ENCODE measurements at regions not wholly inside any gene's neighbourhood (a gene's known extent, or its start where the extent isn't known, plus 50 kb on each side); places are given as distances from the start of the nearest gene placed in this dataset.
"Not testable (repeated sequence)": the region's sequence is repeated elsewhere in the genome, so short reads cannot be mapped to it uniquely, and the experiment has no call there.

DNA sequence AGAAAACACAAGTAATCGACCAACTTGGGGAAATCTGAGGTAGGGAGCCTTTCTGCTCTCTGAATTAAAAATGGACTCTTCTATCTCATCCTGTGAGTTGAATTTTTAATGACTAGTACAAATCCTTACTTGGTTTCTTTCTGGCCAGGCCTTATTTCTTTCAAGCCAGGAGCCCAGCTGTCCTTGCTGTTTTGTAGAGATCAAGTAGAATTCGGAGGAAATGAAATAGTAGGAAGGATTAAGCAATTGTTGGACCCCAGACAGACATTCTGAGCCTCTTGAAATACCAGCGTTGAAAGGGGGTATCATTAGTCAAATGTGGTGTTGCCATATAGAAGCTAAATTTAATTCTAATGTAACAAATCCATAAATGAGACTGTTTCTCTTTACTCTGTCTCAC is 53.7 kb upstream of the SMIM15 start:
- no peak for DNase-seq

DNA sequence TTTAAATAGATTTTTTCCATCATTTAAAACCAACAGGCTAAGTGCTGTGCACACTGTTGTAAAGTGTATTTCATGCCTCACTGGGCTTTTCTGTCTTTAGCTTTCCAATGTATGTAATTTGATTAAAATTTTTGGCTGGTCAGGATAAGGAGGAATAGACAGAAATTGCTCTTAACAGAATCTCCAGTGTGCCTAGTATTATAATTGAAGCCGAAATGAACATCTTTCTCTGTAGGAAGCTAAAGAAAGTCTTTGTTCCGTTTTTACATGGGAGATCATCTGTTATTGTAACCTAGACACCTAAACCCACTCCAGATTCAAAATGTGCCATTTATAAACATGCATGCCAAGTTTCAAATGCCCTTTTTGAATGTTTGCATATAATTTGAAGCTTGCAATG is 54.5 kb upstream of the SMIM15 start:
- DNase-seq, result no peak

DNA sequence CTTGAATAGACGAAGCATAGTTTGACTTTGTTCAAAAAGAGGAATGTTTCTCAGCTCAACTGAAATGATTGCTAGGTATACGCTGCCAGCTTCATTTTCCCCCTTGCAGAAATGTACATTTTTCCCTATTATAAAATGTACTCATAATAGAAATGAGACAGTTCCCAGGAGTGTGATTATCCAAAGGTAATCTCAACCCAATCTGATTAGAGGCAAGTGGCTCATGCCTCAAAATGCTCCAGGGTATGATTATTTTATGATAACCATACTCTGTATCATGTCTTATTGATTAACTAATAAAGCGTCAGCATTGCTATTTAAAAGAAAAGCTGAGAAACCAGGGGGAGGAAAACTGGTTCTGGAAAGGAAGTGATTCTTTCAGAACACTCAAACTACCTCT is 54.9 kb upstream of the SMIM15 start:
- DNase-seq, result no peak

DNA sequence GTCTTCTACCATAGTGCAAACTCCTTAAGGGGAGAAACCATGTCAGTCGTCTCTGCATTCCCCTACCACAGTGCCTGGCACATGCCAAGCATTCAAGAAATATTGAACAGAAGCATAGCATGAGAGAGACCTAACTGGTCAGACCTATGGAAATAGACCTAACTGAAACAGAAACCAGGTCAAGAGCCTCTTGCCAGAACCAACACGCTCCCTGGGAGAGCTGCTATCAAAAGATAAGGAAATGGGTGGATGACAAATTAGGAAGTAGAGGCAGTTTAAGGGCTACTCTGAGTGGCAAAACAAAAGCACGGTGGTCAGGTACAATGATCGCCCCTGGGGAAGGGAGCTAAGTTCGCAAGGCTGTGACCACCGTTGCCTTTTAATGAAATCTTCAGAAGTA is 66.0 kb upstream of the SMIM15 start:
- DNase-seq, result no peak

DNA sequence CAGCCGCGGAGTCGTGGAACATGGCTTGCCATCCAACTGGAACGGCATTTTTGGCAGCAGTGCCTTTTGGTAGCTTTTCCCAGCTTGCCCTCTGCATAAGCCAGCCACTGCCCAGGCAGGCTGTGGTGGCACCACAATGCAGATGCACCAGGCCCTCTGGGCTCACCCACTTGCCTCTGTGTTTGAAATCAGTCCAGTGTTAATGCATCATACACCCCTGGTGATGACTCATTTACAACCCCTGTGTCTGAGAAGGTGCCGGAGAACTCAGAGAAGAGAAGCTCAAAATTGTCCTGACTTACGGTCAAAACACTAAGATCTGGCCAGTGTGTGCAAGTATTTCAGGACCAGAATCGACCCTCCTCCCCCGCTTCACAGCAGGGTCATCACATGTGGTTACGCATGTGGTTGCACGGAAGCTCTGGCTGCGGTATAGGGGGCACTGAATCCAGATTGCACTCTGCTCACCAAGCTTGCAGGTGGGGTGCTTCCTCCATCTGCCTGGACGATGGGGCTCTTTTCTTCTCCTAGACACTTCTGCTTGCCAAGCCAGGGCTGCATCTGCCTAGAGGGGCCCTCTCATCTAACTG is 66.5 kb upstream of the SMIM15 start:
- peak; percentile 47 for DNase-seq

DNA sequence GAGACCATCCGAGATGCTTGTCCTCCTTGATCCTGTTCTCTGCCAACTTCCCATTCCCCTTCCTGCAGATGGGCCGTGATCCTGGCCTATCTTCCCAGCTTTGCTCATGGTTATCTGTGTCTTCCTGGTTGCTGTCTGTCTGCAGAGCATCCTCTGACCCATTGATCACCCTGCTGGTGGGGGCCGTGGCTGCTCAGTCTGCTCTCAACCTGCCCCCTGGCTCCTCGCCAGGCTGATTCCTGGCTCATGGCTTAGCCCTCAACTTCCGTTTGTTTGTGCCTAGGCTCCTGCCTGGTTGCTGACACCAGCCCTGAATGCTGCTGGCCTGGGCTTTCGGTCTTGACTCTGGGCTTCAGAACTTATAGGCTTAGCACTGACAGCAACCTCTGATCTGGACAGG is 67.1 kb upstream of the SMIM15 start:
- DNase-seq, result no peak

DNA sequence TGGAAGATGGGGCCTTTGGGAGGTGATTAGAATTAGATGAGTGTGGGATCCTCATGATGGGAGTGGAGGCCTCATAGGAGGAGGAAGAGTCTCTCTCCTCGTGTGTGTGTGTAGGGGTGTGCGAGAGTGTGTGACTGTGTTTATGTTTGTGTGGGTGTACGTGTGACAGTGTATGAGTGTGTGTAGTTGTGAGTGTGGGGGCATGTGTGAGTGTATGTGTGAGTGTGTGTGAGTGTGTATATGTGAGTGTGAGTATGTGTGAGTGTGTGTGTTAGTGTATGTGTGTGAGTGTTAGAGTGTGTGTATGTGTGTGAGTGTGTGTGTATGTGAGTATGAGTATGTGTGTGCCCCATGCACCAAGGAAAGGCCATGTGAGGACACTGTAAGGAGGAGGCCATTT is 68.2 kb upstream of the SMIM15 start:
- DNase-seq, result no peak

DNA sequence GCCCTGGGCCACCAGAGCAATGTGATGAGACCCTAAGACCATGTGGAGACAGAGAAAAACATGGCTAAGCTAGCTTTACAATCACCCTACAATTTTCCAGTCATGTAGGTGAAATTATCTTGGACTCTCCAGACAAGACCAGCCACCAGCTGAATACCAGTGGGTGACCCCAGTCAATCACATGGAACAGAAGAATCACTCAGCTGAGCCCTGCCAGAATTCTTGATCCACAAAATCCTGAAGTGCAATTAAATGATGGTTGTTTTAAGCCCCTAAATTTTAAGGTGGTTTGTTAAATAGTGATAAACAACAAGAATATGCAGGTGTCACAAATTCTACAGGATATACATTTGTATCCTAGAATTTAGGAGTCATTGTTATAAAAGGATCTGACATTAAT is 69.5 kb upstream of the SMIM15 start:
- DNase-seq, result no peak

DNA sequence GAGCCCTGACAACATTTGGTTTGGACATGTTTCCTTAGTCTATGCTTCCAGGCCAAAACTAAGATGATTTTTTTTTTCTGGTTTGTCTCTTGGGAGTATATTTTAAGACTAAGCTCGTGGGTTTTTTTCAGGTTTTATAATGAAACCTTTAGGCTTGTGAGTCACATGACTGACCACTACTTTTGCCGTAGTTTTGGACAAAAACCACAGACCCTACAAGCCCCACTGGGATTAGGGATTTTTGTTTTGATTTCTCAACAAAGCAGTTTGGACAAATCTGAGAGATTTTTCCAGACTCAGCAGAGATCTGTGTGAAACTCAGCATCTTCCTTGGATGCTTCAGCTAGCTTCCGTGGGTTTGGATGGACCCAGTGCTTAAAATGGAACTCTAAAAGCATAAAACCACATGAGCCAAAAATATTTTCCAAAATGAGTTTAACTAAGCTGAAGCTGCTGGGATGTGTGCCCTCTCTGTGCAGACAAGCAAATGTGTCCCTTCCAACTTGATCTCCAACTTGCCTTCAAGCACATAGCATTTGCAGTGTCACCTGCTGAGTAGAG is 70.3 kb upstream of the SMIM15 start:
- DNase-seq, result no peak

DNA sequence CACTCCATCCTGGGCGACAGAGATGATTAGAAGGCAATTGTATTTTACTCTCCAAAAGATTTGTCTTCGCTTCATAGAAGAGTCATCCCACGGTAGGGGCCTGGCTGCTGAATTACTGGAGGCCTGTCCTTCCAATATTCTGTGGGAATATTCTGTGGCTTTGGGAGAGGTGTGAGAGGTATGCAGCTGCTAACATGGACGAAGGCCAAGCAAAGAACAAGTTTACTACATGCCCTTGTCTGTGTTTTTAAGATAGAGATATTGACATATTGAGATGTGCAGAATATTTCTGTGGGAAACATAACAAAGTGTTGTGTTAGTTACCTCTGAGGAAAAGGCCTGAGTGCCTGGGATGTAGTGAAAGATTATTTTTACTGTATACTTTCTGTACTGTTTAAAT is 71.8 kb upstream of the SMIM15 start:
- DNase-seq, result no peak

DNA sequence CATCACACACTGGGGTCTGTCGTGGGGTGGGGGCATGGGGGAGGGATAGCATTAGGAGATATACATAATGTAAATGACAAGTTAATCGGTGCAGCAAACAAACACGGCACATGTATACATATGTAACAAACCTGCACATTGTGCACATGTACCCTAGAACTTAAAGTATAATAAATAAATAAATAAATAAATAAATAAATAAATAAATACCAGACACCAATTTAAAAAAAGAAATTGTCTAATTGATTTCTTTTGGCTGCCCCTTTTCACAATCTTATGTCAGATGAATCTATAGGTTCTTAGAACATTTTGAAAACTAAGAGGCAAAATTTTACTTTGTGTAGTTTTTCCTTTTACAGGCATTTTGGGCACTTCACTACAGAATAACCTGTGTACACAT is 74.4 kb upstream of the SMIM15 start:
- DNase-seq, result not testable (repeated sequence)

DNA sequence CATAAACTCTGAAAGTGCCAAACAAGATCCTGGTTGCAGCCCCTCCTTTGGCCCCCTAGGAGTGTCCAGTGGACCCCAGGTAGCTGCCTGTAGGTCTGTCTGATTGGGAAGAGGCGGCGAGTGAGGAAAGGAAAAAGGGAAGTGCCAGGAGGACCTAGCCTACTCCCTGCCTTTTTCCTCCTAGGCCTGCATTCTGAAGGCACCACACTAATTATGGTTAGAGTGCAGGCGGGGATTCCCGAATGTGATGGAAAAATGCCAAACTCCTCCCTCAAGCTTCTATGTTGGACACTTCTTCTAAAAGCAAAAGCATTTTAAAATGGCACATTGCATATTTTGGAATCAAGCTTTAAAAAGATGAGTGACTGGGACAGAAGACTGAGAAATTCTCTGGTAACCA is 83.2 kb upstream of the SMIM15 start:
- DNase-seq, result peak; percentile 16

DNA sequence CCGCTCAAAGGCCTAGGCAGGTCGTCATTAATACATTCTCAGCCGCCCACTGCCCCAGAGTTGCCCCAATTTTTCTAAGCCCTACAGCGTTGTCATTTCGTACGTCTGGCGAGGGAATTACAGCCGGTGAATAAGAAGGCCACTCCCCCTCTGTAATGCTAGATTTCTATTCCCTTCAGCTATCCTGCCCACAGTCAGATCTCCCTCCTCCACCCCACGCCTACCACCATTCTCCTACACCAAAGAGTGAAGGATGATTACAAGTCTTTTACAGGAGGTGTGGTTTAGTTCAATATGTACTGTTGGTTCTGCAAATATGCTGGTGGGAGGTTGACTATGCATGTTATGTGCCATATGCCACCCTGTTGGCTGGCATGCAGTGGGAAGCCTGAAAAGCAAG is 83.7 kb upstream of the SMIM15 start:
- DNase-seq, result peak; percentile 60

DNA sequence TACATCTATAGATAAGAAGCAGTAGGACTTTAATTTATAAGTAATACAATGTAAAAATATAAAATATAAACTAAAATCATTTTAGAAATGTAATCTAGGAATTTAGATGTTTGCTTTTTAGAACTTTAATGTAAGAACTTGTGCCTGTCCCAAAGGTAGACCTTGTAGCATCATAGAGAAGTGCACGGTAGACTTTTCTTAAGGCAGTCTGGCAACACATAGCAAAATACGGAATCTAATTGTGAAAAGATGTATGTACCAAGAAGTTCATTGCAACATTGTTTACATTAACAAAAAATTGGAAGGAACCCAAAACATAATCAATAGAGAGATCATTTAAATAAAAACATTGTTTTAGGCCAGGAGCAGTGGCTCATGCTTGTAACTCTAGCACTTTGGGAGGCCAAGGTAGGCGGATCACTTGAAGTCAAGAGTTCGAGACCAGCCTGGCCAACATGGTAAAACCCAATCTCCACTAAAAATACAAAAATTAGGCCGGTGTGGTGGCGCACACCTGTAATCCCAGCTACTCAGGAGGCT is 84.6 kb upstream of the SMIM15 start:
- DNase-seq, result no peak

DNA sequence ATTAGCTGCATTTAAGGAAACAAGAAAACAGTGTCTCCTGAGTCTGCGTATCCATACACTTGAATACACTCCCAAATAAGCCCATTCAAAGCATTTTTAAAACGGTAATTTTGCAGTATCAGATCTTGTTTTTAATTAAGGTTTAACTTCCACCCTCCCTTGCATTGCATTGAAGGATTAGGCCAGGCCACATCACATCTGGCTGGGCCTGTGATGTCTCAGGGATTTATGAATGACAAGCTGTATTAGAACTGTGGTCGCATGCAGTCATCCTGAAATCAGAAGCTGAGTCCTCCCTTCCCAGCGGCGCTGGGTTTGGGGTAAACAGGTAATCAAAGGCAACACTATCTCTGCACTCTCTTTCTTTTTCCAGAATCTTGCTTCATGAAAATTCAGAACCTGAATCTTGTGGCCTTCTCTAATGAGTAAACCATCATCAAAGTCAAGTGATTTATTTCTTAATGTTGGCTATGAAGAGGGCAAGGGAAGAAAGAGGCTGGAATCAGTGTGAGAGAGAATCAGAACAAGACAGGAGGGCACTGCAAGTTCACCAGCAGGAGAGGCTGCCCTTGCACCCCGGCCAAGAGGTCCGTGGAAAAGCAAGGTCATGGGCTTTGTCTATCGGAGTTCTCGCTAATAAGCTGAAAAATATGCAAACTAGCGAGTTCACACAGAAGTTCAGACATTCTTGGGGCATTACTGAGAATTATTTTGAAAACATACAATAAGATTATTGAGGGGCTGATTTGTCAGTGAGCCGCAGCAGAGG is 80.0 kb upstream of the ZSWIM6 start:
- DNase-seq, result no peak

DNA sequence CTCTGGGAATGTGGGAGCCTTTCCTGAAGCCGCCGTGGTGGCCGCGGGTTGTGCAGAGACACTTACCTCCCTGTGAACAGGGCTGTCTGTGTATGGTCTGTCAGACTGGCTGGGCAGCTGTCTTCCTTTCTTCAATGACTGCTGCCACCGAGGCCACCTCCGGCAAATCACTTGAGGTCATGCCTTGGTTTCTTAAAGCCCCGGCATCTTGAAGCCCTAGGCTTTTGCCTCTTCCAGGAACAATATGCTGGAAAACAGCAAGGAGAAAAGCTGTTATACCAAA is 79.5 kb upstream of the ZSWIM6 start:
- DNase-seq, result no peak

DNA sequence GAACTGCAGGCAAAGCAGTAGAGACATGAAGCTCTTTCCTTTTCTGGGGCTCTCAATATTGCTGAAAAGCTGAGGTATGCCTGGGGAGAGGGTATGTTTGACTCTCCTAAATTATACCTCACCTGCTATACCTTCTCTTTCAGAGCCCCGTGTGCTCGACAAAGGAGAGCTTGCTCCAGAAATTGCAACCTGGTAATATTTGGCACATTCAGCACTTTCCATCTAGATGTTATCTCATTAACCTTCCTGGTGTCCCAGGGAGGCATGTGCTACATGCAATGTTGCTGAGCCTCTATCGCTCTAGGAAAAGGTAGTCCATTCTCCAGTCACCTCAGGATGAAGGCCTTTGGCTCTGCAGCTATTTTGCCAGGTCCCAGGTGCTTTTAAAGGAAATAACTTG is 78.5 kb upstream of the ZSWIM6 start:
- no peak for DNase-seq

DNA sequence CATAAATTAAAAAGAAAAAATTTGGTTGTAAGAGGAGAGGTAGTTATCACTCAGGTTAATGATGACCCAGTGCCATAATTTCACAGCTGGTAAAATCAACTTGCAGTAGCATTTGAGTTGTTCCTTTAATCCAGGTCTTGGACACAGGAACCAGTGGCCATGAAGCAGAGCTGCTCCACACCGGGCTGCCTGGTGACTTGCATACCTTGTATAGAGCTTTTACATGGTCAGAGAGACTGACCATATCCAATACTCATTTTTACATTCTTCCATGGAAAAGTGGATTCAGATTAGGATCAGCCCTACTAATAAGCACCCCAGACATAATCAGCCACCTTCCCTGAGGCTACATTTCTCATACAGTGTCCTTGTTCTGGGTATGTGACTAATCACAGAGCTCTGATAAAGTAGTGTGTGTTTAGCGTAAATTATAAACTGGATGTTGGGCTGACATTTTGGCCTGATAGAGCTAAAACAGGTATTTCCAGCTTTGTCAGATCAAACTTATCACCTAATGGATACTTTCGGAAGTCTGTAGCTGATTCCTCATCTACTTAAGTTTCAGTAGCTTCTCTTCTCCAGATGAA is 77.0 kb upstream of the ZSWIM6 start:
- DNase-seq, result no peak

DNA sequence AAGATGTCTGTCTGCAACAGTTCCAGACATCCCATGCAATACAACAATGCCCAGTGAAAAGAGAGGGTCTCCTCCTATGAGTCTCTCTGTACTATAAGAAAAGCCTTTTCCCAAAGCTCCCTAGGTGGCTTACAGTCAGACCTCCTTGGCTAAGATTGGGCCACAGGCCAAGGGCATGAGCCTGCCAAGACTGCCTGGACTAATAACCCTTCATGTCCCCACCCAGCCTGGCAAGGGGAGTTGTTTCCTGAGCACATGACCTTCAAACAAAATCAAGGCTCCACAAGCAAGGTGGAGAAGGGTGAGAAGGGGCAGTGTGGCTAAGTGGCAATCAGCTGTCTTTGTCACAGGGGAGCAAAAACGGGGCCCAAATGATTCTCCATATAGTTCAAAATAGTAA is 75.6 kb upstream of the ZSWIM6 start:
- DNase-seq, result peak; percentile 46

DNA sequence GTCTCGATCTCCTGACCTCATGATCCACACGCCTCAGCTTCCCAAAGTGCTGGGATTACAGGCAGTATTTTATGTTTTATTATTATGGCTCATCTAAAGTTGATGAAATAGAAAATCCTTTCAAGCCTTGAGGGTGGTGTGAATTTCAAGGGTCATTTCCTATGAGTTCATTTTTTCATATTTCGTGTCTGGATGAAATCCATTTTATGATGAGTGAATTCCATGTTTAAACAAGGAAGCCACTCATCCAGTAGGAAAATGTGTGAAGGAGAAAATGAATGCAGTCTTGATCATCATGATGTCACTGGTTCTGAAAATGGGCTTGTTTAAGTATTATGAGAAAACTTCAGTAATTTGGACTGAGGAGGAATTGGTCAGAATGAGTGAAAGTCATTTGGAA is 74.6 kb upstream of the ZSWIM6 start:
- DNase-seq, result no peak

DNA sequence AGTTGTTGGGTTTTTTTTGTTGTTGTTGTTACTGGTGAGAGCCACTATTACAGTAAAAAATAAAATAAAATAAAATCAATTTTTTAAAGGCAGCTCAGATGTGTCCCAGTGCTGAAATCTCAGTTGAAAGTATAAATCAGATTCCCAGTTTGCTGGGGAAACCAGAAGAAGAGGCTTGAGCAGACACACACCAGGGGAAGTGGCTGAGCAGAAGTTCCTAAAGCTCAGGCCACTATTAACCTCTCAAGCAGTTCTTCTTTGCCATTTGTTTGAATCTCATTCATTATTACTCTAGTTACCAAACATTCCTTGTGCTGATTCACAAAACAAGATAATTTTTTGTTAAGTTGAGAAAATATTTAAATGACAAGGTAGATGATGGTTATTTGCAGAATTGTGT is 70.9 kb upstream of the ZSWIM6 start:
- no peak for DNase-seq

DNA sequence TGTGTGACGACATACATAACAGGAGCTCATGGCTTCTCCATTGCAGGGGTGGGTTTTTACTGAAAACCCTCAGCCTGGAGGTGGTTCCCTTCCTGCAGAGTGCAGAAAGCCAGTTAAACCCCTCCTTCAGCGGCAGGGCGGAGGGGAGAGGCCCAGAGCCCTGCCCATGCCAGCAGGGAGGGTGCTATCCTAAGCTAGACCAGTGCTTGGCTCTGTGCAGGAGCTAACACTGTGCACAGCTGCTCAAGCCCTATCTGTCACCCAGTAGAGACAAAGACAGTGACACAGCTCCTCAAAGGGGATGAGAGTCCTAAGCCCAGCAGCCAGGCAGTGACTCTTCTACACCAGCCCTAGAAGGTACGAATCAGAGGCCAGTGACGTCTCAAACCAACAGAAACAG is 70.0 kb upstream of the ZSWIM6 start:
- DNase-seq, result no peak

DNA sequence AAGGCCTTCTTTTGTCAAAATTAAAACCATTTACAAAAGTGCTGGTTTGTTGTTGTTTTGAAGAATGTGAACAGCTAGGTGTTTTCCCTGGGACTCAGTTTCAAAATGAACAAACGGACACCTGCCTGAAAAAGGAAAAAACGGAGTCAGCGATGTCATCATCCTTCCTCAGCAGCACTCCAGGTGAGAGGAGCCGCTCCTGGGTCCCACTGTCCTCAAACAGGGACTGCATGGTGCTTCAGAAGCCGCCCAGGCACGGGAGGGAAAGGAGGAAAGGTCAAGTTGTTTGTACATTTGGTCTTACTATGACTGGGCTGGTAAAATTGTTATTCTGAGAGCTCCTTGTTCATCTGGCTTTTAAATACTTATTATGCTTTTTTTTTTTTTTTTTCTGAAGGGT is 69.0 kb upstream of the ZSWIM6 start:
- DNase-seq, result no peak

DNA sequence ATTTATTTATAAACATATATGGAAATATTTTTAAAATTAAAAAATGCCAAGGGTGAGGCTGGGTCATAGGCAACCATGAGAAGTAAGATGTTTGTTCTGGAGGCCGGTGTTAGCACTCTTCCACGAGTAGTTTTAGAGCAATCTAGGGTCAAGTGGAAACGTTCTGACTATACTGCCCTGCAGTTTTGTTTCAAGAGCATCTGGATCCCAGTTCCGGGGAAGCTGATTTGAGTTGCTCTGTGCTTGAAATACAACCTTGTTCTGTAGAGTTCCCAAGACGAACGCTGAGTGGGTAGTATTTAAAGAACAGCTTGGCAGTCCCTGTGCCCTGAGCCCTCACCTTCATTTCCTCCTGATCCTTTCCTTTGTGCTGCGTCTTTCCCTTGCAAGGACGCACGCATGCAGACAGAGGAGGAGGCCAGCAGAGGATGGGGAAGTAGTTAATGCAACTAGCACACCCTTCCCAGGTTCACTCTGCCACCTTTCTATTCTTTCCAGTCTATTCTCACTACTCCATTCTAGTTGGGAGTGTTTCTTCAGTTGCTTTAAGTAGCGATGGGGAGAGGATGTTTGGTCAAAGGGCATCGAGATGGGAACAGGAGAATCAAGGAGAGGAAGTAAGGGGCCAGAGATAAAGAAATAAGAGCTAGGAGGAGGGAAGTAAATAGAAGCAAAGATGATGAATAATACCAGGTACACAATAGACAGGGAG is 68.3 kb upstream of the ZSWIM6 start:
- DNase-seq, result no peak

Measured in NCI-H226 (cell line).